Prostate gland (tissue), 2 donors: ENCODE measurements at regions not wholly inside any gene's neighbourhood (a gene's known extent, or its start where the extent isn't known, plus 50 kb on each side); places are given as distances from the start of the nearest gene placed in this dataset.
A peak's percentile ranks its signal among the peaks of the same experiment; 100 is the strongest.

ENCODE experiments used
- DNase-seq: peaks from one replicate; pipeline ENCODE4 v3.0.0-alpha.2; 2019; ENCODE audit warnings: low spot score
- H3K27ac ChIP-seq, 2 donors: fragments of 200-600 bp; sonication (generic); 2 replicates each; pipeline ENCODE4 v1.5.1; 2017 to 2019
- H3K27me3 ChIP-seq: fragments of 200-600 bp; sonication (generic); replicated peaks from 2 replicates; pipeline ENCODE4 v1.5.1; 2019; ENCODE audit not compliant: insufficient read depth
- H3K36me3 ChIP-seq, 2 donors: fragments of 200-600 bp; sonication (generic); 1 replicate in 1 of 2; 2 replicates in 1 of 2; pipeline versions ENCODE4 v1.5.1 to v1.8.1; 2017 to 2019
- H3K4me1 ChIP-seq: fragments of 200-600 bp; sonication (generic); replicated peaks from 2 replicates; pipeline ENCODE4 v1.5.1; 2019
- H3K4me3 ChIP-seq, 2 donors: fragments of 200-600 bp; sonication (generic); 2 replicates each; pipeline ENCODE4 v1.5.1; 2017 to 2019
- H3K9me3 ChIP-seq: fragments of 200-600 bp; sonication (generic); 2 replicates; pipeline ENCODE4 v1.5.1; 2017
- CTCF ChIP-seq, 4 experiments: fragments of 200-600 bp in 2 of 4; fragments of 450-650 bp in 2 of 4; sonication (generic) in 2 of 4; IDR thresholded peaks; 1 replicate in 3 of 4; 2 replicates in 1 of 4; pipeline ENCODE4 v1.5.1; 2016 to 2019; ENCODE audit warnings: antibody characterized with exemption in 4 of 4, mild to moderate bottlenecking in 2 of 4, moderate library complexity in 2 of 4
- POLR2A ChIP-seq: fragments of 450-650 bp; IDR thresholded peaks from one replicate; pipeline ENCODE4 v1.6.1; 2016; ENCODE audit warnings: antibody characterized with exemption, mild to moderate bottlenecking
- POLR2AphosphoS5 ChIP-seq: sonication (generic); formaldehyde crosslinking; IDR thresholded peaks from one replicate; pipeline ENCODE4 v1.6.1; 2017; ENCODE audit warnings: antibody characterized with exemption
- WGBS: methylation state at CpG from one replicate; pipeline ENCODE4 v1.1.5; 2018; 5-methylcytosine and 5-hydroxymethylcytosine counted together
- intact Hi-C: fragments of 100-400 bp; cut with DNase I; formaldehyde crosslinking; loops from one replicate; pipeline ENCODE4 v1.14.2; 2022

- H3K4me1 ChIP-seq, result no peaks in the 10 kb centered on the region
- no peaks in the 10 kb centered on the region for H3K27me3 ChIP-seq
- 15% methylated on average over 6 of the region's 6 CpGs for WGBS
- H3K27ac ChIP-seq, result peak overlapping the region; percentile 53 to 59
- H3K9me3 ChIP-seq, result no peaks in the 10 kb centered on the region
- no peak overlapping the region for H3K4me3 ChIP-seq
- no peak for DNase-seq
- no peaks in the 10 kb centered on the region for H3K36me3 ChIP-seq
- TF ChIP-seq POLR2A, result no peak
- peak; percentile 30 for TF ChIP-seq POLR2AphosphoS5
- intact Hi-C loops, result loop anchor here (5.0 to 10.0 kb wide), 2 partner anchors 124 to 258 kb away; partner anchors contain the start of gene LYPLAL1
Measured at GRCh38 chr1:219296430-219297355, 123.0 kb downstream of the LYPLAL1 start.

GRCh38 chr1:219294251-219294650, 120.6 kb downstream of the LYPLAL1 start:
- Histone ChIP-seq H3K9me3 (no peaks in the 10 kb centered on the region), H3K36me3 (no peaks in the 10 kb centered on the region), H3K27ac (no peak overlapping the region), H3K27me3 (no peaks in the 10 kb centered on the region), H3K4me3 (no peak overlapping the region), H3K4me1 (no peaks in the 10 kb centered on the region)
- no peak for TF ChIP-seq POLR2A
- no peak for TF ChIP-seq CTCF (IDR thresholded peaks at IDR 0.05)
- TF ChIP-seq POLR2AphosphoS5, result no peak
- no peak for DNase-seq
- intact Hi-C loops, result loop anchor here (10.0 kb wide), 1 partner anchor 261 kb away; no protein-coding TSS in a partner anchor

- no peaks in the 10 kb centered on the region for H3K27me3 ChIP-seq
- H3K4me1 ChIP-seq, result no peaks in the 10 kb centered on the region
- intact Hi-C loops, result loop anchor here (10.0 kb wide), 1 partner anchor 261 kb away; no protein-coding TSS in a partner anchor
- 68% methylated on average over 3 of the region's 3 CpGs for WGBS
- H3K27ac ChIP-seq, result no peak overlapping the region
- H3K9me3 ChIP-seq, result no peaks in the 10 kb centered on the region
- H3K4me3 ChIP-seq, result no peak overlapping the region
- no peak for TF ChIP-seq POLR2A
- no peak for TF ChIP-seq POLR2AphosphoS5
- no peak for TF ChIP-seq CTCF (IDR thresholded peaks at IDR 0.05)
- no peaks in the 10 kb centered on the region for H3K36me3 ChIP-seq
- DNase-seq, result no peak
Measured at GRCh38 chr1:219293410-219293809, 119.7 kb downstream of the LYPLAL1 start.

GRCh38 chr1:219292999-219293398, 119.3 kb downstream of the LYPLAL1 start:
- no peaks in the 10 kb centered on the region for H3K36me3 ChIP-seq
- WGBS, result 72% methylated on average over 3 of the region's 3 CpGs
- H3K27me3 ChIP-seq, result no peaks in the 10 kb centered on the region
- no peaks in the 10 kb centered on the region for H3K4me1 ChIP-seq
- no peak for DNase-seq
- TF ChIP-seq CTCF (IDR thresholded peaks at IDR 0.05) (no peak), POLR2A (no peak), POLR2AphosphoS5 (no peak)
- intact Hi-C loops, result loop anchor here (10.0 kb wide), 1 partner anchor 262 kb away; no protein-coding TSS in a partner anchor
- no peak overlapping the region for H3K4me3 ChIP-seq
- H3K9me3 ChIP-seq, result no peaks in the 10 kb centered on the region
- no peak overlapping the region for H3K27ac ChIP-seq

- DNase-seq, result no peak
- no peaks in the 10 kb centered on the region for H3K36me3 ChIP-seq
- no peaks in the 10 kb centered on the region for H3K4me1 ChIP-seq
- no peaks in the 10 kb centered on the region for H3K27me3 ChIP-seq
- H3K9me3 ChIP-seq, result no peaks in the 10 kb centered on the region
- no peak for TF ChIP-seq POLR2AphosphoS5
- no peak for TF ChIP-seq POLR2A
- TF ChIP-seq CTCF (IDR thresholded peaks at IDR 0.05), result no peak
- H3K4me3 ChIP-seq, result no peak overlapping the region
- intact Hi-C loops, result loop anchor here (10.0 kb wide), 1 partner anchor 262 kb away; no protein-coding TSS in a partner anchor
- no peak overlapping the region for H3K27ac ChIP-seq
Measured at GRCh38 chr1:219292341-219292740, 118.7 kb downstream of the LYPLAL1 start.
